ENCODE measurements at regions not wholly inside any gene's neighbourhood (a gene's known extent, or its start where the extent isn't known, plus 50 kb on each side); places are given as distances from the start of the nearest gene placed in this dataset.

DNA sequence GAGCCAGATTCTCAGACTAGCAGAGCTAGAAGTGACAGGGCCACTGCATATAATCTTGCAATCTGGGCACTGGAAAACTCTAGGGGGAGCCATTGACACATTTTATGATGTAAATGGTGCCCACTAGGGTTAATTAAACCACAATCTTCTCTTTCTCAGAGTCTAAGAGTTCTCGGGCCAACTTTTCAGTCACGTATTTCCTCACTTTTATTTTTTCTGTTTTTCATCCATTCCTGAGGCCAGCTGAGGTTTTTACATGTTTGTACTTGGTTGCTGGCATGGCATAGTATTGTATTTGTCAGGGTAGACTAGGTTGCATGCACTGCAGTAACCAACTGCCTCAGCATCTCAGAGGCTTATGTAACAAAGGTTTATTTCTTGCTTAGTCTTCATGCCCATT lies 138.2 kb downstream of the ZNF326 start:
- intact Hi-C loops (cut with micrococcal nuclease): loop anchor here (2.0 to 10.0 kb wide), 2 partner anchors 592 to 1146 kb away; no protein-coding TSS in a partner anchor

DNA sequence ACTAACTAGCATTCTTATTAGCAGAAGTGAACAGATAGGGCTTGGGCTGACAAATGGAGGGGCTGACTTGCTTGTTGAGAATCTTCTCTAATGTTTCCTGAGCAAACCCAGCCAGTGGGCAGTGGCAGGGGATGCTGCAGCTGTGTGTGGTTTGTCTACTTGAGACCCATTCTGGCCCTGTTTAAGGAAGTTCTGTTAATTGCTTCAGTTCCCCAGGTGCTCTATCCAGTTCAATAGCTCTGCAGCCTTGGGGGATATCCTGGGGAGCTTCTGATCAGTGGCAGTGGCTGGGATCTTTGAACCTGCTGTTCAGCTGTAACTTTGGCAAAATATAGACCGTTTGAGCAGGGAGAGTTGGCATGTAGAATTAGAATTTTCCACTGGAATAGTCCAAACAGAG lies 137.4 kb downstream of the ZNF326 start:
- H3K27ac ChIP-seq (ENCODE audit: low read depth, low read length): no peak overlapping the region
- ChIA-PET CTCF (interaction anchor here (0.6 to 2.7 kb wide), 8 partner anchors 15 to 1146 kb away, joined by 3 to 20 read pairs (median 5); no protein-coding TSS in a partner anchor), RAD21 (ENCODE audit: low non-redundant PET in 1 of 2, low total read pairs in 2 of 2, uncharacterized antibody in 2 of 2, unreplicated experiment in 2 of 2) (no interaction called here), POLR2A (no interaction called here)
- H3K27me3 ChIP-seq (ENCODE audit: insufficient read depth, low read length): peaks cover 17% of the 10 kb centered on the region; the same call in 1 of the 2 replicates
- H3K9me2 ChIP-seq (ENCODE audit: insufficient read depth): no peaks in the 10 kb centered on the region
- ATAC-seq (no peak), DNase-seq (ENCODE audit: low read depth, low spot score) (no peak)
- no peak for TF ChIP-seq CEBPB (IDR thresholded peaks at IDR 0.05; ENCODE audit: low read depth)
- TF ChIP-seq, protein P1, sequence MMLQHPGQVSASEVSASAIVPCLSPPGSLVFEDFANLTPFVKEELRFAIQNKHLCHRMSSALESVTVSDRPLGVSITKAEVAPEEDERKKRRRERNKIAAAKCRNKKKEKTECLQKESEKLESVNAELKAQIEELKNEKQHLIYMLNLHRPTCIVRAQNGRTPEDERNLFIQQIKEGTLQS (IDR thresholded peaks at IDR 0.05): no peak
- TF ChIP-seq, protein P2, sequence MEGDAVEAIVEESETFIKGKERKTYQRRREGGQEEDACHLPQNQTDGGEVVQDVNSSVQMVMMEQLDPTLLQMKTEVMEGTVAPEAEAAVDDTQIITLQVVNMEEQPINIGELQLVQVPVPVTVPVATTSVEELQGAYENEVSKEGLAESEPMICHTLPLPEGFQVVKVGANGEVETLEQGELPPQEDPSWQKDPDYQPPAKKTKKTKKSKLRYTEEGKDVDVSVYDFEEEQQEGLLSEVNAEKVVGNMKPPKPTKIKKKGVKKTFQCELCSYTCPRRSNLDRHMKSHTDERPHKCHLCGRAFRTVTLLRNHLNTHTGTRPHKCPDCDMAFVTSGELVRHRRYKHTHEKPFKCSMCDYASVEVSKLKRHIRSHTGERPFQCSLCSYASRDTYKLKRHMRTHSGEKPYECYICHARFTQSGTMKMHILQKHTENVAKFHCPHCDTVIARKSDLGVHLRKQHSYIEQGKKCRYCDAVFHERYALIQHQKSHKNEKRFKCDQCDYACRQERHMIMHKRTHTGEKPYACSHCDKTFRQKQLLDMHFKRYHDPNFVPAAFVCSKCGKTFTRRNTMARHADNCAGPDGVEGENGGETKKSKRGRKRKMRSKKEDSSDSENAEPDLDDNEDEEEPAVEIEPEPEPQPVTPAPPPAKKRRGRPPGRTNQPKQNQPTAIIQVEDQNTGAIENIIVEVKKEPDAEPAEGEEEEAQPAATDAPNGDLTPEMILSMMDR (IDR thresholded peaks at IDR 0.05 in 2 of 3, conservative IDR thresholded peaks at IDR 0.05 in 1 of 3; ENCODE audit: borderline replicate concordance in 1 of 3, insufficient read depth in 1 of 3, low read depth in 2 of 3, low read length in 2 of 3): no peak
- TF ChIP-seq ZNF274 (IDR thresholded peaks at IDR 0.05; ENCODE audit: low read depth, low read length): no peak
- no peak for TF ChIP-seq POLR2AphosphoS5 (IDR thresholded peaks at IDR 0.05; ENCODE audit: low read depth, low read length)
- no peak for TF ChIP-seq TCF7L2 (IDR thresholded peaks at IDR 0.05; ENCODE audit: borderline replicate concordance, extremely low read depth, insufficient read depth, insufficient read length)
- TF ChIP-seq CBX3 (IDR thresholded peaks at IDR 0.05; ENCODE audit: low read depth): no peak
- TF ChIP-seq POLR2A (IDR thresholded peaks at IDR 0.05; ENCODE audit: borderline replicate concordance, extremely low read depth, insufficient read depth, insufficient read length): no peak
- TF ChIP-seq SP1 (IDR thresholded peaks at IDR 0.05; ENCODE audit: low read depth): no peak
- no peak for TF ChIP-seq SRF (IDR thresholded peaks at IDR 0.05; ENCODE audit: low read depth)
- no peak for TF ChIP-seq JUND (IDR thresholded peaks at IDR 0.05)
- no peak overlapping the region for H3K4me3 ChIP-seq (replicated peaks in 1 of 2; ENCODE audit: low read depth in 1 of 2, low read length in 2 of 2)
- no peaks in the 10 kb centered on the region for H4K20me1 ChIP-seq (ENCODE audit: insufficient read depth)
- no peak overlapping the region for H2AFZ ChIP-seq (ENCODE audit: low read depth, low read length, poor library complexity, severe bottlenecking)
- no peaks in the 10 kb centered on the region for H3K4me1 ChIP-seq (ENCODE audit: control insufficient read depth in 1 of 2, insufficient read depth in 2 of 2, low read length in 2 of 2)
- H3K36me3 ChIP-seq (ENCODE audit: control insufficient read depth in 1 of 2, insufficient read depth in 2 of 2, low read length in 2 of 2): no peaks in the 10 kb centered on the region
- no peak overlapping the region for H3K4me2 ChIP-seq (ENCODE audit: low read length)
- H3K9me3 ChIP-seq (ENCODE audit: control insufficient read depth in 1 of 2, insufficient read depth in 1 of 2, low read depth in 1 of 2, low read length in 2 of 2): no peaks in the 10 kb centered on the region
- intact Hi-C loops (cut with micrococcal nuclease): loop anchor here (2.0 to 10.0 kb wide), 2 partner anchors 592 to 1146 kb away; no protein-coding TSS in a partner anchor
- no TSS peak for BruUV-seq (replicated peaks)
- H3K79me2 ChIP-seq (ENCODE audit: insufficient read depth, low read length): no peaks in the 10 kb centered on the region
- no peak overlapping the region for H3K9ac ChIP-seq (ENCODE audit: low read length)

More for the DNA sequence above, 138.2 kb downstream of the ZNF326 start:
- no peaks in the 10 kb centered on the region for H3K79me2 ChIP-seq (ENCODE audit: insufficient read depth, low read length)
- H3K27me3 ChIP-seq (ENCODE audit: insufficient read depth, low read length): peaks cover 17% of the 10 kb centered on the region; the same call in 1 of the 2 replicates
- no peaks in the 10 kb centered on the region for H3K4me1 ChIP-seq (ENCODE audit: control insufficient read depth in 1 of 2, insufficient read depth in 2 of 2, low read length in 2 of 2)
- CTCF ChIA-PET: interaction anchor here (0.6 to 2.7 kb wide), 10 partner anchors 15 to 1145 kb away, joined by 3 to 20 read pairs (median 3); no protein-coding TSS in a partner anchor
- peak; percentile 31 for DNase-seq (ENCODE audit: low read depth, low spot score)
- H3K4me2 ChIP-seq (ENCODE audit: low read length): no peak overlapping the region
- no peak overlapping the region for H3K9ac ChIP-seq (ENCODE audit: low read length)
- no peaks in the 10 kb centered on the region for H3K9me3 ChIP-seq (ENCODE audit: control insufficient read depth in 1 of 2, insufficient read depth in 1 of 2, low read depth in 1 of 2, low read length in 2 of 2)
- POLR2A ChIA-PET: no interaction called here
- H4K20me1 ChIP-seq (ENCODE audit: insufficient read depth): no peaks in the 10 kb centered on the region
- no peak overlapping the region for H3K4me3 ChIP-seq (replicated peaks in 1 of 2; ENCODE audit: low read depth in 1 of 2, low read length in 2 of 2)
- no peak overlapping the region for H2AFZ ChIP-seq (ENCODE audit: low read depth, low read length, poor library complexity, severe bottlenecking)
- RAD21 ChIA-PET (ENCODE audit: low non-redundant PET in 1 of 2, low total read pairs in 2 of 2, uncharacterized antibody in 2 of 2, unreplicated experiment in 2 of 2): no interaction called here
- peak; percentile 71 for TF ChIP-seq RAD21 (IDR thresholded peaks at IDR 0.05; ENCODE audit: low read depth)
- TF ChIP-seq, protein P2 (IDR thresholded peaks at IDR 0.05 in 2 of 3, conservative IDR thresholded peaks at IDR 0.05 in 1 of 3; ENCODE audit: borderline replicate concordance in 1 of 3, insufficient read depth in 1 of 3, low read depth in 2 of 3, low read length in 2 of 3): peak; percentile 49 to 67 (median 55); a peak in 5 of 6 replicates
- TF ChIP-seq, protein P3, sequence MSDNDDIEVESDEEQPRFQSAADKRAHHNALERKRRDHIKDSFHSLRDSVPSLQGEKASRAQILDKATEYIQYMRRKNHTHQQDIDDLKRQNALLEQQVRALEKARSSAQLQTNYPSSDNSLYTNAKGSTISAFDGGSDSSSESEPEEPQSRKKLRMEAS (IDR thresholded peaks at IDR 0.05): no peak
- peak; percentile 88 for ATAC-seq
- no peaks in the 10 kb centered on the region for H3K9me2 ChIP-seq (ENCODE audit: insufficient read depth)
- no peaks in the 10 kb centered on the region for H3K36me3 ChIP-seq (ENCODE audit: control insufficient read depth in 1 of 2, insufficient read depth in 2 of 2, low read length in 2 of 2)
- no TSS peak for BruUV-seq (replicated peaks)
- no peak overlapping the region for H3K27ac ChIP-seq (ENCODE audit: low read depth, low read length)
